H1 (cell line): ENCODE measurements at regions not wholly inside any gene's neighbourhood (a gene's known extent, or its start where the extent isn't known, plus 50 kb on each side); places are given as distances from the start of the nearest gene placed in this dataset.

ENCODE experiments used
- CTCF ChIA-PET: fragments of 300-600 bp; sonication (Branson Sonifier 250); formaldehyde crosslinking; loops from one replicate; lab custom pipeline; 2021; ENCODE audit not compliant: partially characterized antibody; lab: Charles Lee
- POLR2A ChIA-PET: fragments of 300-600 bp; sonication (Branson Sonifier 250); formaldehyde crosslinking; loops from one replicate; lab custom pipeline; 2021; ENCODE audit warnings: inconsistent platforms; ENCODE audit not compliant: partially characterized antibody; lab: Charles Lee
- DNase-seq, 2 experiments: peaks; one replicate each; pipeline versions ENCODE4 v3.0.0 to v3.0.0-alpha.2; 2010 to 2022; ENCODE audit warnings: low spot score in 2 of 2, low read depth in 1 of 2, mixed read lengths in 1 of 2
- FAIRE-seq: peaks from 2 replicates; lab custom pipeline; 2011; peaks lifted over from hg19 to GRCh38; lab: Jason Lieb, UNC
- H2AFZ ChIP-seq: 2 replicates; pipeline ENCODE4 v1.8.1; 2012; ENCODE audit warnings: low read length, inconsistent platforms
- H2AK5ac ChIP-seq: 2 replicates; pipeline ENCODE4 v1.6.1; 2013; ENCODE audit warnings: low read depth, low read length
- H2BK120ac ChIP-seq: replicated peaks from 2 replicates; pipeline ENCODE3; 2013; ENCODE audit warnings: low read depth, low read length, inconsistent platforms
- H2BK12ac ChIP-seq: 2 replicates; pipeline ENCODE4 v1.6.1; 2013; ENCODE audit warnings: low read depth, low read length
- H2BK15ac ChIP-seq: 2 replicates; pipeline ENCODE4 v1.6.1; 2013; ENCODE audit warnings: low read length
- H2BK20ac ChIP-seq: 2 replicates; pipeline ENCODE4 v1.6.1; 2013; ENCODE audit warnings: low read length
- H2BK5ac ChIP-seq: 2 replicates; pipeline ENCODE4 v1.6.1; 2013; ENCODE audit warnings: low read depth, low read length
- H3K14ac ChIP-seq: 2 replicates; pipeline ENCODE4 v1.6.1; 2013; ENCODE audit warnings: inconsistent platforms; ENCODE audit not compliant: insufficient read length
- H3K18ac ChIP-seq: 2 replicates; pipeline ENCODE4 v1.6.1; 2013; ENCODE audit warnings: low read length; ENCODE audit errors: extremely low read depth
- H3K23ac ChIP-seq: 2 replicates; pipeline ENCODE4 v1.6.1; 2013; ENCODE audit warnings: inconsistent platforms; ENCODE audit not compliant: insufficient read length
- H3K23me2 ChIP-seq: 2 replicates; pipeline ENCODE4 v1.6.1; 2013; ENCODE audit warnings: low read depth, low read length
- H3K27ac ChIP-seq: 2 replicates; pipeline ENCODE4 v1.6.1; 2011; ENCODE audit warnings: low read depth, low read length, inconsistent platforms
- H3K27me3 ChIP-seq, 4 experiments: replicated peaks in 1 of 4; 1 replicate in 1 of 4; 2 replicates in 3 of 4; pipeline versions ENCODE4 v1.6.1 to v1.8.1; 2011 to 2013; ENCODE audit warnings: low read length in 3 of 4, mild to moderate bottlenecking in 3 of 4, inconsistent platforms in 2 of 4, mixed read lengths in 2 of 4, moderate library complexity in 1 of 4; ENCODE audit not compliant: control insufficient read depth in 3 of 4, insufficient read depth in 3 of 4; ENCODE audit errors: extremely low read depth in 1 of 4
- H3K36me3 ChIP-seq, 4 experiments: 2 replicates each; pipeline versions ENCODE4 v1.6.1 to v1.8.1; 2011 to 2013; ENCODE audit warnings: mild to moderate bottlenecking in 4 of 4, low read length in 3 of 4, moderate library complexity in 2 of 4, control low read depth in 1 of 4, inconsistent platforms in 1 of 4; ENCODE audit not compliant: insufficient read depth in 4 of 4, control insufficient read depth in 2 of 4
- H3K4ac ChIP-seq: replicated peaks from 2 replicates; pipeline ENCODE3; 2013; ENCODE audit warnings: low read length, low read depth, mixed read lengths, inconsistent platforms; ENCODE audit not compliant: insufficient read length
- H3K4me1 ChIP-seq, 4 experiments: replicated peaks in 1 of 4; 1 replicate in 1 of 4; 2 replicates in 3 of 4; pipeline versions ENCODE4 v1.6.1 to v1.8.1; 2011 to 2013; ENCODE audit warnings: low read length in 3 of 4, inconsistent platforms in 2 of 4, mixed read lengths in 1 of 4; ENCODE audit not compliant: insufficient read depth in 4 of 4, control insufficient read depth in 3 of 4
- H3K4me2 ChIP-seq, 2 experiments: 2 replicates each; pipeline versions ENCODE4 v1.6.1 to v1.8.1; 2011 to 2013; ENCODE audit warnings: low read depth in 2 of 2, low read length in 2 of 2, control low read depth in 1 of 2, inconsistent platforms in 1 of 2, mild to moderate bottlenecking in 1 of 2; ENCODE audit not compliant: insufficient read depth in 1 of 2
- H3K4me3 ChIP-seq, 4 experiments: fragments of 200-600, 300-600 bp in 1 of 4; sonication (generic), shearing (Covaris generic), sonication (Bioruptor Twin) in 1 of 4; 2 replicates each; pipeline versions ENCODE4 v1.5.1 to v1.8.1; 2011 to 2016; ENCODE audit warnings: low read length in 4 of 4, low read depth in 3 of 4, control low read depth in 2 of 4, inconsistent platforms in 2 of 4, mild to moderate bottlenecking in 2 of 4, mixed read lengths in 1 of 4, moderate library complexity in 1 of 4; ENCODE audit not compliant: insufficient read depth in 2 of 4; ENCODE audit errors: extremely low read depth in 1 of 4
- H3K56ac ChIP-seq: replicated peaks from 2 replicates; pipeline ENCODE3; 2013; ENCODE audit warnings: low read depth, mild to moderate bottlenecking, mixed read lengths, low read length, inconsistent platforms; ENCODE audit not compliant: insufficient read length
- H3K79me1 ChIP-seq: 2 replicates; pipeline ENCODE4 v1.6.1; 2013; ENCODE audit warnings: low read depth, low read length, control low read depth
- H3K79me2 ChIP-seq, 2 experiments: 2 replicates each; pipeline versions ENCODE4 v1.6.1 to v1.8.1; 2012 to 2013; ENCODE audit warnings: low read length in 2 of 2, mild to moderate bottlenecking in 2 of 2, inconsistent platforms in 1 of 2; ENCODE audit not compliant: insufficient read depth in 2 of 2, control insufficient read depth in 1 of 2
- H3K9ac ChIP-seq, 4 experiments: replicated peaks in 1 of 4; 1 replicate in 1 of 4; 2 replicates in 3 of 4; pipeline versions ENCODE4 v1.6.1 to v1.8.1; 2011 to 2013; ENCODE audit warnings: low read depth in 3 of 4, low read length in 3 of 4, control low read depth in 2 of 4, mild to moderate bottlenecking in 2 of 4, moderate library complexity in 2 of 4, inconsistent platforms in 1 of 4; ENCODE audit errors: extremely low read depth in 1 of 4
- H3K9me3 ChIP-seq, 2 experiments: 2 replicates each; pipeline versions ENCODE4 v1.6.1 to v1.8.1; 2012 to 2013; ENCODE audit warnings: mild to moderate bottlenecking in 2 of 2, moderate library complexity in 2 of 2, control low read depth in 1 of 2, inconsistent platforms in 1 of 2, low read depth in 1 of 2, low read length in 1 of 2, mixed read lengths in 1 of 2; ENCODE audit not compliant: insufficient read depth in 2 of 2
- H4K20me1 ChIP-seq, 2 experiments: replicated peaks in 1 of 2; 2 replicates each; pipeline versions ENCODE3 to v1.8.1; 2011 to 2013; ENCODE audit warnings: inconsistent platforms in 2 of 2, low read length in 2 of 2, mild to moderate bottlenecking in 1 of 2; ENCODE audit not compliant: insufficient read depth in 2 of 2, control insufficient read depth in 1 of 2
- H4K5ac ChIP-seq: 2 replicates; pipeline ENCODE4 v1.6.1; 2013; ENCODE audit warnings: low read length, low read depth, mixed read lengths, inconsistent platforms; ENCODE audit not compliant: insufficient read length
- H4K8ac ChIP-seq: 2 replicates; pipeline ENCODE4 v1.8.0; 2013; ENCODE audit warnings: mild to moderate bottlenecking, moderate library complexity, low read length, inconsistent platforms; ENCODE audit not compliant: insufficient read depth; ENCODE audit errors: extremely low read depth
- H4K91ac ChIP-seq: replicated peaks from 2 replicates; pipeline ENCODE3; 2013; ENCODE audit warnings: low read length, mixed read lengths, inconsistent platforms; ENCODE audit not compliant: insufficient read length
- BACH1 ChIP-seq: IDR thresholded peaks from 2 replicates; pipeline ENCODE4 v1.6.1; 2012; ENCODE audit warnings: low read length, improper control_type of control experiment
- BCL11A ChIP-seq, 2 experiments: IDR thresholded peaks; one replicate each; pipeline ENCODE4 v1.6.1; 2011; ENCODE audit warnings: low read depth in 2 of 2, low read length in 2 of 2, mild to moderate bottlenecking in 2 of 2
- CHD1 ChIP-seq: IDR thresholded peaks from 2 replicates; pipeline ENCODE4 v1.6.1; 2012; ENCODE audit warnings: low read depth, low read length, improper control_type of control experiment
- CREB1 ChIP-seq: IDR thresholded peaks from 2 replicates; pipeline ENCODE4 v1.6.1; 2012; ENCODE audit warnings: inconsistent platforms
- CTBP2 ChIP-seq: IDR thresholded peaks from 2 replicates; pipeline ENCODE4 v1.7.0; 2011; ENCODE audit warnings: borderline replicate concordance, mild to moderate bottlenecking, moderate library complexity, mixed read lengths, low read length; ENCODE audit not compliant: insufficient read depth, insufficient read length
- EGR1 ChIP-seq: IDR thresholded peaks from 2 replicates; pipeline ENCODE4 v1.6.1; 2011; ENCODE audit warnings: low read depth, low read length, borderline replicate concordance
- EZH2 ChIP-seq: fragments of 200-600 bp; sonication (generic); IDR thresholded peaks from 2 replicates; pipeline ENCODE4 v1.7.1; 2012; ENCODE audit warnings: low read depth, mild to moderate bottlenecking, moderate library complexity, low read length, inconsistent platforms; ENCODE audit not compliant: severe bottlenecking
- HDAC2 ChIP-seq, 2 experiments: fragments of 300-600 bp in 1 of 2; sonication (generic) in 1 of 2; IDR thresholded peaks; 2 replicates each; pipeline ENCODE4 v1.6.1; 2011 to 2012; ENCODE audit warnings: low read depth in 2 of 2, low read length in 2 of 2, mild to moderate bottlenecking in 2 of 2, moderate library complexity in 2 of 2, borderline replicate concordance in 1 of 2, inconsistent platforms in 1 of 2
- KDM5A ChIP-seq: fragments of 200-600 bp; IDR thresholded peaks from 2 replicates; pipeline ENCODE4 v1.7.1; 2012; ENCODE audit warnings: mild to moderate bottlenecking, low read length, inconsistent platforms, mixed read lengths
- SAP30 ChIP-seq: fragments of 300-600 bp; sonication (generic); IDR thresholded peaks from 2 replicates; pipeline ENCODE4 v1.7.1; 2012; ENCODE audit warnings: low read length, moderate library complexity, mild to moderate bottlenecking, inconsistent platforms; ENCODE audit not compliant: insufficient read depth, insufficient replicate concordance
- SIRT6 ChIP-seq: IDR thresholded peaks from one replicate; pipeline ENCODE4 v1.7.1; 2012; ENCODE audit warnings: low read length, inconsistent platforms
- WGBS, 2 experiments: shearing (Covaris generic) in 1 of 2; methylation state at CpG; one replicate each; pipeline versions ENCODE4 v1.1.6 to v1.1.7; 2013 to 2015; ENCODE audit warnings: low lambda C conversion rate in 2 of 2, mixed read lengths in 2 of 2, inconsistent platforms in 1 of 2, low coverage in 1 of 2, missing lambda C conversion rate in 1 of 2; ENCODE audit not compliant: insufficient replicate concordance in 2 of 2, insufficient coverage in 1 of 2, insufficient read length in 1 of 2; ENCODE audit errors: extremely low coverage in 1 of 2, missing lambda C conversion rate in 1 of 2; 5-methylcytosine and 5-hydroxymethylcytosine counted together

DNA sequence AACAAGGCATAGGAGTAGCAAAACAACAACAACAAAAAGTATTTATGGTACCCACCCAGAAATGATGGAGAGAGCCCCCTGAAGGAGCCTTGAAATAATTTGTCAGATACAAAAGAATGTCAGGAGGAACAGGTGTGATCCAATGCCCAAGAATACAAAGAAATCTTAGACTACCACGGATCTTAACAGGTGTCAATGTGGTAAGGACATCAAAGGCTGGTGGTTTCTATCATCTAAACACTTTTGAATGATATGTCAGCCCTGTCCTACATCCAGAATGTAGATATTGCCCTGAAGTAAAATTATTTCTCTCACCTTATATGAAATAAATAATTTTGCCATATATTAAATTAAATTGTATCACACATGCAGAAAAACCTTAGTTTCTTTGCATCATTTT lies 386.4 kb upstream of the ANO5 start:
- Histone ChIP-seq H3K9ac (no peak overlapping the region), H2BK15ac (no peak overlapping the region), H4K91ac (no peak overlapping the region), H2BK12ac (no peak overlapping the region), H3K27ac (no peak overlapping the region), H3K4me2 (no peak overlapping the region), H2BK5ac (no peak overlapping the region), H3K14ac (no peak overlapping the region), H3K79me2 (no peaks in the 10 kb centered on the region), H2BK120ac (no peak overlapping the region), H2BK20ac (no peak overlapping the region), H3K4me1 (no peaks in the 10 kb centered on the region), H3K36me3 (no peaks in the 10 kb centered on the region), H2AFZ (no peak overlapping the region), H3K79me1 (no peaks in the 10 kb centered on the region), H3K56ac (no peak overlapping the region), H2AK5ac (no peak overlapping the region), H3K23me2 (no peaks in the 10 kb centered on the region), H3K4ac (no peak overlapping the region), H3K9me3 (peaks cover 0 to 11% of the 10 kb centered on the region in 2 experiments; a peak in 1 of 4 replicates), H3K23ac (no peak overlapping the region), H4K20me1 (no peaks in the 10 kb centered on the region), H3K27me3 (no peaks in the 10 kb centered on the region), H4K5ac (no peak overlapping the region), H3K18ac (no peak overlapping the region), H3K4me3 (no peak overlapping the region), H4K8ac (no peak overlapping the region)
- ChIA-PET POLR2A (no interaction called here), CTCF (no interaction called here)
- 96% methylated on average over 1 of the region's 1 CpG; no CpG with 5 or more reads in 1 of the 2 experiments for WGBS, 2 experiments
- no peak for FAIRE-seq
- TF ChIP-seq HDAC2 (IDR thresholded peaks at IDR 0.05; ENCODE audit: borderline replicate concordance in 1 of 2, low read depth in 2 of 2, low read length in 2 of 2) (no peak), KDM5A (no peak), CTBP2 (no peak), CREB1 (no peak), CHD1 (no peak), SIRT6 (no peak), BACH1 (no peak), EZH2 (no peak), EGR1 (no peak), BCL11A (IDR thresholded peaks at IDR 0.05; ENCODE audit: low read depth in 2 of 2, low read length in 2 of 2) (no peak), SAP30 (no peak)
- DNase-seq = no peak
